K562 (cell line): ENCODE measurements at regions not wholly inside any gene's neighbourhood (a gene's known extent, or its start where the extent isn't known, plus 50 kb on each side); places are given as distances from the start of the nearest gene placed in this dataset.

ENCODE experiments used
- CEBPB ChIP-seq: fragments of 450-650 bp; IDR thresholded peaks from 2 replicates; pipeline ENCODE4 v1.6.1; 2016; ENCODE audit warnings: missing genetic modification characterization, missing compliant biosample characterization
- CEBPG ChIP-seq, 3 experiments: fragments of 200-800 bp in 1 of 3; sonication (Bioruptor generic) in 1 of 3; sonication (generic) in 1 of 3; formaldehyde crosslinking in 1 of 3; IDR thresholded peaks in 2 of 3; conservative IDR thresholded peaks in 1 of 3; 2 replicates each; pipeline versions ENCODE4 v1.6.1 to v1.8.0; 2016 to 2022; ENCODE audit warnings: missing compliant biosample characterization in 2 of 3, missing genetic modification characterization in 2 of 3, mild to moderate bottlenecking in 1 of 3, missing genetic modification reagents in 1 of 3
- HMG20B ChIP-seq: fragments of 250-450 bp; sonication (Bioruptor Pico); IDR thresholded peaks from 2 replicates; pipeline ENCODE4 v1.5.0; 2021; ENCODE audit warnings: mild to moderate bottlenecking
- IRF2 ChIP-seq: sonication (generic); formaldehyde crosslinking; IDR thresholded peaks from 2 replicates; pipeline ENCODE4 v1.8.1; 2022; ENCODE audit warnings: mild to moderate bottlenecking, missing genetic modification reagents
- JUND ChIP-seq, 2 experiments: IDR thresholded peaks; 2 replicates in 1 of 2; 3 replicates in 1 of 2; pipeline ENCODE4 v1.6.1; 2011; ENCODE audit warnings: borderline replicate concordance in 2 of 2, low read depth in 2 of 2, low read length in 2 of 2, improper control_type of control experiment in 1 of 2, missing biosample characterization in 1 of 2, missing genetic modification characterization in 1 of 2, missing genetic modification reagents in 1 of 2
- KLF1 ChIP-seq: fragments of 450-650 bp; IDR thresholded peaks from 2 replicates; pipeline ENCODE4 v1.6.1; 2016; ENCODE audit warnings: missing genetic modification characterization, missing compliant biosample characterization
- NFE2 ChIP-seq: IDR thresholded peaks from 2 replicates; pipeline ENCODE4 v1.6.1; 2014; ENCODE audit warnings: antibody characterized with exemption, low read depth
- RB1 ChIP-seq: fragments of 450-650 bp; IDR thresholded peaks from 2 replicates; pipeline ENCODE4 v1.6.1; 2017; ENCODE audit warnings: low read depth, mild to moderate bottlenecking
- RUNX1 ChIP-seq: sonication (generic); IDR thresholded peaks from 2 replicates; pipeline ENCODE4 v1.6.1; 2016; ENCODE audit warnings: antibody characterized with exemption, low read depth
- SMC3 ChIP-seq: conservative IDR thresholded peaks from 2 replicates; pipeline ENCODE4 v1.6.1; 2011; ENCODE audit warnings: low read depth, low read length, improper control_type of control experiment; ENCODE audit not compliant: insufficient read depth
- TAF1 ChIP-seq: IDR thresholded peaks from 2 replicates; pipeline ENCODE4 v1.6.1; 2011; ENCODE audit warnings: mild to moderate bottlenecking, low read length, moderate library complexity; ENCODE audit not compliant: insufficient read depth, control insufficient read depth, severe bottlenecking; ENCODE audit errors: extremely low read depth
- YY1 ChIP-seq, 3 experiments: IDR thresholded peaks; 2 replicates each; pipeline ENCODE4 v1.6.1; 2011; ENCODE audit warnings: low read length in 2 of 3, mild to moderate bottlenecking in 2 of 3, moderate library complexity in 2 of 3, borderline replicate concordance in 1 of 3, control low read depth in 1 of 3, low read depth in 1 of 3; ENCODE audit not compliant: insufficient read depth in 3 of 3, insufficient replicate concordance in 2 of 3, control insufficient read depth in 1 of 3, insufficient read length in 1 of 3; ENCODE audit errors: extremely low read depth in 1 of 3
- ZNF583 ChIP-seq: fragments of 250-450 bp; sonication (Bioruptor Pico); IDR thresholded peaks from 2 replicates; pipeline ENCODE4 v1.4.0; 2020
- TF ChIP-seq, protein P1 (sequence below), 3 experiments: IDR thresholded peaks in 2 of 3; conservative IDR thresholded peaks in 1 of 3; 2 replicates each; pipeline ENCODE4 v1.5.1; 2011 to 2012; ENCODE audit warnings: low read length in 3 of 3, mild to moderate bottlenecking in 3 of 3, control low read depth in 2 of 3, improper control_type of control experiment in 1 of 3, inconsistent platforms in 1 of 3, low read depth in 1 of 3, mixed read lengths in 1 of 3, moderate library complexity in 1 of 3; ENCODE audit not compliant: insufficient read depth in 2 of 3
- TF ChIP-seq, protein P2 (sequence below): fragments of 450-650 bp; IDR thresholded peaks from 2 replicates; pipeline ENCODE4 v1.6.1; 2018; ENCODE audit warnings: mild to moderate bottlenecking, low read depth; ENCODE audit not compliant: partially characterized antibody
- TF ChIP-seq, protein P3 (sequence below): fragments of 450-650 bp; IDR thresholded peaks from 2 replicates; pipeline ENCODE4 v1.6.1; 2016
- TF ChIP-seq, protein P4 (sequence below): IDR thresholded peaks from 2 replicates; pipeline ENCODE4 v1.6.1; 2011; ENCODE audit warnings: borderline replicate concordance, low read depth, mild to moderate bottlenecking, moderate library complexity, low read length; ENCODE audit not compliant: insufficient read depth, poor library complexity, severe bottlenecking

DNA sequence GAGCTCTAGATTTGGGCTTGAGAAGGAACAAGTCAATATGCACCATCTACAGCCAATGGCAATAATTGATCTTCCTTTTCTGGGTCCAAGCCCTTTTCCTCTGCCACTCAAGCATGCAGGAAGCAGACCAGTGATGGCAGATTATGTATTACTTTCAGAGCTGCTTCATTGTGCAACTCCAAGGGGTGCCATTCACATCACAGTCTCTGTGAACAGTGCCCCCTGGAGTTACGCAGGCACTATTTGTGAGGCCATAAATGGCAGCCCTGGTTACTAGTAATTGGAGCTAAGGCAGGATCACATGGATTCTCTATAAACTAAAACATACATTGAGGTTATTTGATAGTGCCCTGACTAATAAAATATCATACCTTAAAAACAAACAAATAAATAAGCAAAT lies 313.4 kb upstream of the SLC7A11 start (continued):
- TF ChIP-seq, protein P1, sequence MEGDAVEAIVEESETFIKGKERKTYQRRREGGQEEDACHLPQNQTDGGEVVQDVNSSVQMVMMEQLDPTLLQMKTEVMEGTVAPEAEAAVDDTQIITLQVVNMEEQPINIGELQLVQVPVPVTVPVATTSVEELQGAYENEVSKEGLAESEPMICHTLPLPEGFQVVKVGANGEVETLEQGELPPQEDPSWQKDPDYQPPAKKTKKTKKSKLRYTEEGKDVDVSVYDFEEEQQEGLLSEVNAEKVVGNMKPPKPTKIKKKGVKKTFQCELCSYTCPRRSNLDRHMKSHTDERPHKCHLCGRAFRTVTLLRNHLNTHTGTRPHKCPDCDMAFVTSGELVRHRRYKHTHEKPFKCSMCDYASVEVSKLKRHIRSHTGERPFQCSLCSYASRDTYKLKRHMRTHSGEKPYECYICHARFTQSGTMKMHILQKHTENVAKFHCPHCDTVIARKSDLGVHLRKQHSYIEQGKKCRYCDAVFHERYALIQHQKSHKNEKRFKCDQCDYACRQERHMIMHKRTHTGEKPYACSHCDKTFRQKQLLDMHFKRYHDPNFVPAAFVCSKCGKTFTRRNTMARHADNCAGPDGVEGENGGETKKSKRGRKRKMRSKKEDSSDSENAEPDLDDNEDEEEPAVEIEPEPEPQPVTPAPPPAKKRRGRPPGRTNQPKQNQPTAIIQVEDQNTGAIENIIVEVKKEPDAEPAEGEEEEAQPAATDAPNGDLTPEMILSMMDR (IDR thresholded peaks at IDR 0.05 in 2 of 3, conservative IDR thresholded peaks at IDR 0.05 in 1 of 3; ENCODE audit: insufficient read depth in 2 of 3, low read depth in 1 of 3, low read length in 3 of 3): peak; percentile 61 to 73 (median 65)
- TF ChIP-seq JUND (IDR thresholded peaks at IDR 0.05; ENCODE audit: borderline replicate concordance, low read depth, low read length) (0 out of 2 replicates have a peak, but pooled peaks have one; percentile 4), JUND (tag; IDR thresholded peaks at IDR 0.05; ENCODE audit: borderline replicate concordance, low read depth, low read length) (no peak), CEBPG (CRISPR knock-in tag; IDR thresholded peaks at IDR 0.05) (peak; percentile 76), CEBPG (tag; conservative IDR thresholded peaks at IDR 0.05 in 1 of 2, IDR thresholded peaks at IDR 0.05 in 1 of 2) (peak; percentile 62 to 76), SMC3 (peak; percentile 40; the same call in 1 of the 2 replicates), YY1 (IDR thresholded peaks at IDR 0.05; ENCODE audit: borderline replicate concordance in 1 of 3, control insufficient read depth in 1 of 3, extremely low read depth in 1 of 3, insufficient read depth in 3 of 3, insufficient read length in 1 of 3, insufficient replicate concordance in 2 of 3, low read depth in 1 of 3, low read length in 2 of 3) (peak in 1 of 3 experiments; percentile 37), ZNF583 (no peak), RUNX1 (no peak), NFE2 (no peak), TAF1 (no peak), CEBPB (tag) (peak; percentile 95), RB1 (no peak), IRF2 (CRISPR knock-in tag) (no peak), HMG20B (CRISPR knock-in tag) (no peak), KLF1 (tag) (no peak)
- TF ChIP-seq, protein P2, sequence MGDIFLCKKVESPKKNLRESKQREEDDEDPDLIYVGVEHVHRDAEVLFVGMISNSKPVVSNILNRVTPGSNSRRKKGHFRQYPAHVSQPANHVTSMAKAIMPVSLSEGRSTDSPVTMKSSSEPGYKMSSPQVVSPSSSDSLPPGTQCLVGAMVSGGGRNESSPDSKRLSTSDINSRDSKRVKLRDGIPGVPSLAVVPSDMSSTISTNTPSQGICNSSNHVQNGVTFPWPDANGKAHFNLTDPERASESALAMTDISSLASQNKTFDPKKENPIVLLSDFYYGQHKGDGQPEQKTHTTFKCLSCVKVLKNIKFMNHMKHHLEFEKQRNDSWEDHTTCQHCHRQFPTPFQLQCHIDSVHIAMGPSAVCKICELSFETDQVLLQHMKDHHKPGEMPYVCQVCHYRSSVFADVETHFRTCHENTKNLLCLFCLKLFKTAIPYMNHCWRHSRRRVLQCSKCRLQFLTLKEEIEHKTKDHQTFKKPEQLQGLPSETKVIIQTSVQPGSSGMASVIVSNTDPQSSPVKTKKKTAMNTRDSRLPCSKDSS: no peak
- TF ChIP-seq, protein P3, sequence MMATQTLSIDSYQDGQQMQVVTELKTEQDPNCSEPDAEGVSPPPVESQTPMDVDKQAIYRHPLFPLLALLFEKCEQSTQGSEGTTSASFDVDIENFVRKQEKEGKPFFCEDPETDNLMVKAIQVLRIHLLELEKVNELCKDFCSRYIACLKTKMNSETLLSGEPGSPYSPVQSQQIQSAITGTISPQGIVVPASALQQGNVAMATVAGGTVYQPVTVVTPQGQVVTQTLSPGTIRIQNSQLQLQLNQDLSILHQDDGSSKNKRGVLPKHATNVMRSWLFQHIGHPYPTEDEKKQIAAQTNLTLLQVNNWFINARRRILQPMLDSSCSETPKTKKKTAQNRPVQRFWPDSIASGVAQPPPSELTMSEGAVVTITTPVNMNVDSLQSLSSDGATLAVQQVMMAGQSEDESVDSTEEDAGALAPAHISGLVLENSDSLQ: 0 out of 2 replicates have a peak, but pooled peaks have one; percentile 15
- TF ChIP-seq, protein P4, sequence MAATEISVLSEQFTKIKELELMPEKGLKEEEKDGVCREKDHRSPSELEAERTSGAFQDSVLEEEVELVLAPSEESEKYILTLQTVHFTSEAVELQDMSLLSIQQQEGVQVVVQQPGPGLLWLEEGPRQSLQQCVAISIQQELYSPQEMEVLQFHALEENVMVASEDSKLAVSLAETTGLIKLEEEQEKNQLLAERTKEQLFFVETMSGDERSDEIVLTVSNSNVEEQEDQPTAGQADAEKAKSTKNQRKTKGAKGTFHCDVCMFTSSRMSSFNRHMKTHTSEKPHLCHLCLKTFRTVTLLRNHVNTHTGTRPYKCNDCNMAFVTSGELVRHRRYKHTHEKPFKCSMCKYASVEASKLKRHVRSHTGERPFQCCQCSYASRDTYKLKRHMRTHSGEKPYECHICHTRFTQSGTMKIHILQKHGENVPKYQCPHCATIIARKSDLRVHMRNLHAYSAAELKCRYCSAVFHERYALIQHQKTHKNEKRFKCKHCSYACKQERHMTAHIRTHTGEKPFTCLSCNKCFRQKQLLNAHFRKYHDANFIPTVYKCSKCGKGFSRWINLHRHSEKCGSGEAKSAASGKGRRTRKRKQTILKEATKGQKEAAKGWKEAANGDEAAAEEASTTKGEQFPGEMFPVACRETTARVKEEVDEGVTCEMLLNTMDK: peak; percentile 34
